NB4 (cell line): ENCODE measurements at regions not wholly inside any gene's neighbourhood (a gene's known extent, or its start where the extent isn't known, plus 50 kb on each side); places are given as distances from the start of the nearest gene placed in this dataset.

Experiments
- CTCF ChIP-seq: IDR thresholded peaks from one replicate; pipeline ENCODE4 v1.5.1; 2012; ENCODE audit warnings: low read depth, low read length
- MYC ChIP-seq: IDR thresholded peaks from 2 replicates; pipeline ENCODE4 v1.6.1; 2011; ENCODE audit warnings: low read depth, low read length
- POLR2A ChIP-seq: IDR thresholded peaks from 2 replicates; pipeline ENCODE4 v1.6.1; 2011; ENCODE audit warnings: mild to moderate bottlenecking; ENCODE audit not compliant: insufficient read length; ENCODE audit errors: extremely low read depth

- TF ChIP-seq POLR2A (no peak), CTCF (no peak), MYC (no peak)
Measured at GRCh38 chr1:199855580-199855979, 171.9 kb upstream of the NR5A2 start.
